ENCODE measurements at regions not wholly inside any gene's neighbourhood (a gene's known extent, or its start where the extent isn't known, plus 50 kb on each side); places are given as distances from the start of the nearest gene placed in this dataset.

GRCh38 chr3:28646435-28646834 lies 297.8 kb upstream of the AZI2 start:
- Histone ChIP-seq H3K4me2 (ENCODE audit: low read length) (no peak overlapping the region), H3K9me3 (ENCODE audit: low read length) (no peaks in the 10 kb centered on the region), H3K27ac (ENCODE audit: low read depth, low read length, poor library complexity, severe bottlenecking) (no peak overlapping the region), H4K20me1 (ENCODE audit: insufficient read depth, low read length) (no peaks in the 10 kb centered on the region), H3K79me2 (ENCODE audit: insufficient read depth, low read length) (no peaks in the 10 kb centered on the region), H3K9me2 (ENCODE audit: low read depth, low read length) (no peaks in the 10 kb centered on the region), H2AFZ (ENCODE audit: low read length) (no peak overlapping the region), H3K27me3 (ENCODE audit: insufficient read depth, low read length) (no peaks in the 10 kb centered on the region), H3K4me1 (ENCODE audit: insufficient read depth, low read length, severe bottlenecking) (no peaks in the 10 kb centered on the region), H3K36me3 (ENCODE audit: insufficient read depth, low read length) (no peaks in the 10 kb centered on the region), H3K4me3 (ENCODE audit: low read depth, low read length, poor library complexity, severe bottlenecking) (no peak overlapping the region), H3F3A (ENCODE audit: insufficient read depth, low read length) (no peaks in the 10 kb centered on the region), H3K9ac (ENCODE audit: low read length) (no peak overlapping the region)
- TF ChIP-seq EZH2 (IDR thresholded peaks at IDR 0.05; ENCODE audit: borderline replicate concordance, low read length): no peak
- TF ChIP-seq, protein P1, sequence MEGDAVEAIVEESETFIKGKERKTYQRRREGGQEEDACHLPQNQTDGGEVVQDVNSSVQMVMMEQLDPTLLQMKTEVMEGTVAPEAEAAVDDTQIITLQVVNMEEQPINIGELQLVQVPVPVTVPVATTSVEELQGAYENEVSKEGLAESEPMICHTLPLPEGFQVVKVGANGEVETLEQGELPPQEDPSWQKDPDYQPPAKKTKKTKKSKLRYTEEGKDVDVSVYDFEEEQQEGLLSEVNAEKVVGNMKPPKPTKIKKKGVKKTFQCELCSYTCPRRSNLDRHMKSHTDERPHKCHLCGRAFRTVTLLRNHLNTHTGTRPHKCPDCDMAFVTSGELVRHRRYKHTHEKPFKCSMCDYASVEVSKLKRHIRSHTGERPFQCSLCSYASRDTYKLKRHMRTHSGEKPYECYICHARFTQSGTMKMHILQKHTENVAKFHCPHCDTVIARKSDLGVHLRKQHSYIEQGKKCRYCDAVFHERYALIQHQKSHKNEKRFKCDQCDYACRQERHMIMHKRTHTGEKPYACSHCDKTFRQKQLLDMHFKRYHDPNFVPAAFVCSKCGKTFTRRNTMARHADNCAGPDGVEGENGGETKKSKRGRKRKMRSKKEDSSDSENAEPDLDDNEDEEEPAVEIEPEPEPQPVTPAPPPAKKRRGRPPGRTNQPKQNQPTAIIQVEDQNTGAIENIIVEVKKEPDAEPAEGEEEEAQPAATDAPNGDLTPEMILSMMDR (IDR thresholded peaks at IDR 0.05; ENCODE audit: low read length): no peak

GRCh38 chr3:28649266-28649665 lies 300.6 kb upstream of the AZI2 start:
- H3K9me2 ChIP-seq (ENCODE audit: low read depth, low read length): no peaks in the 10 kb centered on the region
- H3K27me3 ChIP-seq (ENCODE audit: insufficient read depth, low read length): no peaks in the 10 kb centered on the region
- H3K4me2 ChIP-seq (ENCODE audit: low read length): no peak overlapping the region
- H3F3A ChIP-seq (ENCODE audit: insufficient read depth, low read length): no peaks in the 10 kb centered on the region
- no peaks in the 10 kb centered on the region for H4K20me1 ChIP-seq (ENCODE audit: insufficient read depth, low read length)
- TF ChIP-seq EZH2 (IDR thresholded peaks at IDR 0.05; ENCODE audit: borderline replicate concordance, low read length): no peak
- TF ChIP-seq, protein P1 (IDR thresholded peaks at IDR 0.05; ENCODE audit: low read length): no peak
- no peak overlapping the region for H2AFZ ChIP-seq (ENCODE audit: low read length)
- H3K79me2 ChIP-seq (ENCODE audit: insufficient read depth, low read length): no peaks in the 10 kb centered on the region
- no peaks in the 10 kb centered on the region for H3K9me3 ChIP-seq (ENCODE audit: low read length)
- H3K27ac ChIP-seq (ENCODE audit: low read depth, low read length, poor library complexity, severe bottlenecking): no peak overlapping the region
- H3K36me3 ChIP-seq (ENCODE audit: insufficient read depth, low read length): no peaks in the 10 kb centered on the region
- H3K4me1 ChIP-seq (ENCODE audit: insufficient read depth, low read length, severe bottlenecking): no peaks in the 10 kb centered on the region
- H3K4me3 ChIP-seq (ENCODE audit: low read depth, low read length, poor library complexity, severe bottlenecking): no peak overlapping the region
- no peak overlapping the region for H3K9ac ChIP-seq (ENCODE audit: low read length)

DNA sequence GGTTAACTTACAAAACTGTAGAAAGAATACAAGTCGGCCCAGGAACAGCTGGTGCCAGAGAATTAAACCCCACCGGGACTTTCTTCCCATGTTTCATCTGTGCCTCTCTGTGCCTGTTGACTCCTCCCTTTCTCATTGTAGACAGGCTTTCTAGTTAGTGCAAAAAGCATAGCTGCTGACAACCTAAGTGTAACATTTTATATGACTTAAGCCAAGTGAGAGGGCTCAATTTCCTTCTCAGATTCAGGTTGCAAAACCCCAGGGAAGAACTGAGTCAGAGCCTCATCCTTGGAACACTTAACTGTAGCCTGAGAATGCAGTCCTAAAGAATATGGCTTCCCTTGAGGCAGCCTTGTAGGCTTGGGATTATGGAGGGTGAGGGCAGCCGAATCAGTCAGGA lies 302.5 kb upstream of the AZI2 start:
- Histone ChIP-seq H3K4me1 (ENCODE audit: insufficient read depth, low read length, severe bottlenecking) (no peaks in the 10 kb centered on the region), H3K4me2 (ENCODE audit: low read length) (no peak overlapping the region), H3K9me2 (ENCODE audit: low read depth, low read length) (no peaks in the 10 kb centered on the region), H3K9ac (ENCODE audit: low read length) (no peak overlapping the region), H3F3A (ENCODE audit: insufficient read depth, low read length) (no peaks in the 10 kb centered on the region), H3K27me3 (ENCODE audit: insufficient read depth, low read length) (no peaks in the 10 kb centered on the region), H3K79me2 (ENCODE audit: insufficient read depth, low read length) (no peaks in the 10 kb centered on the region), H2AFZ (ENCODE audit: low read length) (no peak overlapping the region), H3K36me3 (ENCODE audit: insufficient read depth, low read length) (no peaks in the 10 kb centered on the region), H3K4me3 (ENCODE audit: low read depth, low read length, poor library complexity, severe bottlenecking) (no peak overlapping the region), H4K20me1 (ENCODE audit: insufficient read depth, low read length) (no peaks in the 10 kb centered on the region), H3K27ac (ENCODE audit: low read depth, low read length, poor library complexity, severe bottlenecking) (no peak overlapping the region), H3K9me3 (ENCODE audit: low read length) (no peaks in the 10 kb centered on the region)
- no peak for TF ChIP-seq EZH2 (IDR thresholded peaks at IDR 0.05; ENCODE audit: borderline replicate concordance, low read length)
- TF ChIP-seq, protein P1 (IDR thresholded peaks at IDR 0.05; ENCODE audit: low read length): no peak
